ENCODE measurements at regions not wholly inside any gene's neighbourhood (a gene's known extent, or its start where the extent isn't known, plus 50 kb on each side); places are given as distances from the start of the nearest gene placed in this dataset.

DNA sequence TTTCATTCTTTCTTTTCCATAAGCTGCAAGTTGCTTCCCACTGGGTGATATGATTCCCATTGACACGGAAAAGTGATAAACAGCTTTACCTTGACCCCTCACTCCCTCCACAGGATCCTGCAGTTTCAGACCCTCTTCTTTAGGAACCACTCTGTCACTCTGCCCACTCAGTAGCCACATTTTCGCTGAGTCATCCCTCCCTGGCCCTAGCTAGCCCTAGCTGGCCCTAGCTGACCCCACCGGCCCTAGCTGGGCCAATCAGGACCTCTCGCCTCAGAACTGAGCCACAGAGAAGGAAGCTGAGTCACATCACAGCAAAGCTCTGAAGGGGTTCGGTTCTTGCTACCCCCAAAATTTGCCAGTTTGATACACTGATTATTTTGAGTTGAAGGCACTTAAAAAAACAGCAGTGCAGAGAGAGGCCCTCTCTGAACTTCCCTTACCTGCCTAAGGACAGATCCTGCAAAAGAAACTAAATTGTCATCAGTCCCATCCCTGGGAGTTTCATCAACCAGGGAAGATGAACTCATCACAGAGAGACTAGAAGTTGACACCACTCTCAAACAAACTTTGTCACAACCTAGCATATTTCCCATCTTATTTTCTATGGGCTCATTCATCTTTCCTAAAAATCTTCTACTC lies 233.5 kb upstream of the PROK2 start:
- Histone ChIP-seq H3K4me1 (peaks cover 18% of the 10 kb centered on the region), H3K4me3 (no peak overlapping the region), H3K36me3 (no peaks in the 10 kb centered on the region), H3K27ac (replicated peaks) (no peak overlapping the region), H3K9me3 (replicated peaks) (no peaks in the 10 kb centered on the region), H3K27me3 (ENCODE audit: low read depth) (no peaks in the 10 kb centered on the region)
- TF ChIP-seq, protein P1, sequence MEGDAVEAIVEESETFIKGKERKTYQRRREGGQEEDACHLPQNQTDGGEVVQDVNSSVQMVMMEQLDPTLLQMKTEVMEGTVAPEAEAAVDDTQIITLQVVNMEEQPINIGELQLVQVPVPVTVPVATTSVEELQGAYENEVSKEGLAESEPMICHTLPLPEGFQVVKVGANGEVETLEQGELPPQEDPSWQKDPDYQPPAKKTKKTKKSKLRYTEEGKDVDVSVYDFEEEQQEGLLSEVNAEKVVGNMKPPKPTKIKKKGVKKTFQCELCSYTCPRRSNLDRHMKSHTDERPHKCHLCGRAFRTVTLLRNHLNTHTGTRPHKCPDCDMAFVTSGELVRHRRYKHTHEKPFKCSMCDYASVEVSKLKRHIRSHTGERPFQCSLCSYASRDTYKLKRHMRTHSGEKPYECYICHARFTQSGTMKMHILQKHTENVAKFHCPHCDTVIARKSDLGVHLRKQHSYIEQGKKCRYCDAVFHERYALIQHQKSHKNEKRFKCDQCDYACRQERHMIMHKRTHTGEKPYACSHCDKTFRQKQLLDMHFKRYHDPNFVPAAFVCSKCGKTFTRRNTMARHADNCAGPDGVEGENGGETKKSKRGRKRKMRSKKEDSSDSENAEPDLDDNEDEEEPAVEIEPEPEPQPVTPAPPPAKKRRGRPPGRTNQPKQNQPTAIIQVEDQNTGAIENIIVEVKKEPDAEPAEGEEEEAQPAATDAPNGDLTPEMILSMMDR (IDR thresholded peaks at IDR 0.05; ENCODE audit: borderline replicate concordance): no peak
- intact Hi-C loops (cut with micrococcal nuclease): no loop called here
- no peak for DNase-seq

DNA sequence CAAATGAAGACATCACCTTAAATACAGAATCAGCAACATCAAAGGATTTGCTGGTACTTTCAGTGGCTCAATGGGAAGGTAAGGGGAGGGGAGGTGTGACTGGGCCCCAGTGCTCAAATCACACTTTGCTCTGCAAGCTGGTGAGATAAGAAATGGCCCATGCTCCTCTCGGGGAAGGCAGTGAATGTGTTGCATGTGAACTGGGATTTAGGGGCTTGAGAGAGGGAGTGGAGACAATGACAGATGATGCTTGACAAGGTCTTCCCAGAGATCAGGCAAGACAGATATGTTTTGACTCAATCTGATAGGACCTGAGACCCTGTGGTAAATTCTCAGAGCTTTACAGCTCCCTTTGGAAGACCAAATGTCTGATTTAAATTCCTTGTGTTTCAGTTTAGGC lies 233.0 kb upstream of the PROK2 start:
- H3K27ac ChIP-seq (replicated peaks): no peak overlapping the region

DNA sequence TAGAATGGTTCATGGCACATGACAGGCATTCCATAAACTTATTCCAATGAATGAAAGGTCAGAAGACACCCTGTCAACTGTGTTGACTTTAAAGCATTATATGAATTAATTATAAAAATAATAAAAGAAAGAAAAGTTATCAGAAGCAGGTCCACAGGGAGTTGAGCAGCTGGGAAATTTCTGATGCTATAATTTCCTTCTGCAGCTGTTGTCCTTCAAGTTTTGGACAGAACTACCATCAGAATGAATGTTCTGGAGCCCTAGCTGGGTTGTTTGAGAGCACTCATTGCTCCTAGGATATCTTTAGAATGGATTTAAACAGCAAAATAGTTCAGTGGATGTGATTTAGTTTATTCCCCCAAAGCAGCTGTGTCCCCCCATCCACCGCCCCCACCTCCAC lies 232.4 kb upstream of the PROK2 start:
- Histone ChIP-seq H3K27ac (replicated peaks) (no peak overlapping the region), H3K4me1 (peaks cover 18% of the 10 kb centered on the region), H3K4me3 (no peak overlapping the region), H3K9me3 (replicated peaks) (no peaks in the 10 kb centered on the region), H3K36me3 (no peaks in the 10 kb centered on the region), H3K27me3 (ENCODE audit: low read depth) (peaks cover 4% of the 10 kb centered on the region)
- intact Hi-C loops (cut with micrococcal nuclease): no loop called here
- no peak for DNase-seq
- TF ChIP-seq, protein P1 (IDR thresholded peaks at IDR 0.05; ENCODE audit: borderline replicate concordance): no peak

More for the DNA sequence above, 233.0 kb upstream of the PROK2 start:
- intact Hi-C loops (cut with micrococcal nuclease): no loop called here
- Histone ChIP-seq H3K4me3 (no peak overlapping the region), H3K36me3 (no peaks in the 10 kb centered on the region), H3K9me3 (replicated peaks) (no peaks in the 10 kb centered on the region), H3K4me1 (peaks cover 18% of the 10 kb centered on the region), H3K27me3 (ENCODE audit: low read depth) (peaks cover under 1% of the 10 kb centered on the region)
- TF ChIP-seq, protein P1 (IDR thresholded peaks at IDR 0.05; ENCODE audit: borderline replicate concordance): no peak
- DNase-seq: no peak

DNA sequence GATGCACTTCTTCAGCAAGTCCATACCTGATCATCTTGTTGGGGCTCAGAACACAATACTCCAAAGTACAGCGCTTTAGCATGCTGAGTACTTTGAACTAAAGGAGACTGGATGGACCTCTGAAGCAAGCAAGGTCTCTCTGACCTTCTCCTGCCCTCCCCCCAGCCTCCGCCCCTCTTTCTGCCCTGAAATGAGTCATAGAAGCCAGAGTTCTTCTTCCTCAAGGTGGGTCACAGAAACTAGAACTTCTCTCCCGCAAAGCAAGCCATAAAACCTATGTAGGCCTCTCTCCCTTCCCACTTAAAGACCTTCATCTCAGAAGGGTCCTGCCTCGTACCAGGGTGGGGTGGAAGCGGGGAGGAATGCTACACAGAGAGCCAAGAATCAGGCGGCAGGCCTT lies 230.5 kb upstream of the PROK2 start:
- Histone ChIP-seq H3K9me3 (replicated peaks) (no peaks in the 10 kb centered on the region), H3K4me3 (no peak overlapping the region), H3K4me1 (peaks cover 18% of the 10 kb centered on the region), H3K36me3 (no peaks in the 10 kb centered on the region), H3K27me3 (ENCODE audit: low read depth) (peaks cover 8% of the 10 kb centered on the region), H3K27ac (replicated peaks) (no peak overlapping the region)
- intact Hi-C loops (cut with micrococcal nuclease): no loop called here
- TF ChIP-seq, protein P1 (IDR thresholded peaks at IDR 0.05; ENCODE audit: borderline replicate concordance): no peak
- DNase-seq: no peak

DNA sequence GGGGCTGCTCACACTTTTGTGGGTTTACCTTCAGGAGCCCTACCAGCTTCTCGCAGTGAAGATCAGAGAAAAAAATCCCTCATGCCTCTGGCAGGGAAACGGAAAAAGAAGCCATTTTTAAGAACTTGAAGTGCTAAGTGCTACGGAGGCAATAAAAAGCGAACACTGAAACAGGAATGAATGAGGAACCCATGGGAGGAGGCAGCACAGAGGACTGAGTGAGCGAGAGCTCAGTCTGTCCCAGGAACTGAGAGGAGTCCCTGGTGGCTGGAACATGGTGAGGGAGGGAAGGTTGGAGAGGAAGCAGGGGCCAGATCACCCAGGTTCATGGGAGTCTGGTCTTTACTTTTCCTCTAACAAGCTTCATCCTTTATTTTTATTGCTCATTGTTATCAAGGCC lies 228.1 kb upstream of the PROK2 start:
- intact Hi-C loops (cut with micrococcal nuclease): no loop called here
- no peaks in the 10 kb centered on the region for H3K9me3 ChIP-seq (replicated peaks)
- TF ChIP-seq, protein P1 (IDR thresholded peaks at IDR 0.05; ENCODE audit: borderline replicate concordance): no peak
- H3K36me3 ChIP-seq: no peaks in the 10 kb centered on the region
- DNase-seq: no peak
- H3K4me3 ChIP-seq: no peak overlapping the region
- no peak overlapping the region for H3K27ac ChIP-seq (replicated peaks)
- H3K4me1 ChIP-seq: peaks cover 11% of the 10 kb centered on the region
- peaks cover 15% of the 10 kb centered on the region for H3K27me3 ChIP-seq (ENCODE audit: low read depth)
